OCI-M1 (cell line): ENCODE measurements at regions not wholly inside any gene's neighbourhood (a gene's known extent, or its start where the extent isn't known, plus 50 kb on each side); places are given as distances from the start of the nearest gene placed in this dataset.
"Not testable (repeated sequence)": the region's sequence is repeated elsewhere in the genome, so short reads cannot be mapped to it uniquely, and the experiment has no call there.

Source experiments
- DNase-seq: peaks from one replicate; lab custom pipeline; 2025; lab: John Stamatoyannopoulos, UW

GRCh38 chr17:71849783-71850768, 270.7 kb upstream of the SOX9 start:
- DNase-seq: no peak

DNA sequence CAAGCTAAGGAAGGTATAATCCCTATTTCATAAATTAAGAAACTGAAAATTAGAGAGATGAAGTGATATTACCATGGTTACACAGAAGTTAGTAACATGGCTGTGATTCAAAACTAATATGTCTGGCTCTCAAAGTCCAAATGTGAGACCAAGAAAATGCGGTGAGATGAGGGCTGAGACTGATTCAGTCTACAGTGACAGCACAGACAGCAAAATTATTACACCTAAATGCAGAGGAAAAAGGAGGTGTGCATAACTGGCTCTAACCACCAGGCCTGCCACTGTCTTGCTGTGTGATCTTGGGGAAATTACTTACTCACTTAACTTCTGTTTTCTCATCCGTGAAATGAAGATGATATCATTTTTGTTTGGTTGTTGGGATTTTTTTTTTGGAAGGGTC, 270.0 kb upstream of the SOX9 start:
- DNase-seq: no peak

GRCh38 chr17:71855010-71855409, 265.8 kb upstream of the SOX9 start:
- no peak for DNase-seq

GRCh38 chr17:71864755-71865154, 256.1 kb upstream of the SOX9 start:
- DNase-seq: no peak

DNA sequence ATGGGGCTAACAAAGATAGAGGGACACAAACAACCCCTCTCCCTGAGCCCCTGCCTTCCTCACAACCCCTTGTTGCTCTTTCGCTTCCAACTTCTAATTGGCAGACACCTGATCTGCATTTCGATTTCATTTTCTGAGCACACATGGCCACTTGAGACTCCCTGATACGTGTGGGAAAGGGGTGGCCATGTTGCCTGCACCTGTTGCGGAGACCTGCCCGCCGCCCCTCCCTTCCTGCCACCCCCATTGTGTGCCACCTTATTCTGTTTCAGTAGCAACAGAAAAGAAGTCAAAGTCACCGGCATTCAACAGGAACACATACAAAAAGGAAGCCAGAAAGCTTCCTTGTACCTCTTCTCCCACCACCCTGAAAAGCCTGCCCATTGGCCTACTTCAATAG, 254.7 kb upstream of the SOX9 start:
- no peak for DNase-seq

GRCh38 chr17:71869293-71869692, 251.5 kb upstream of the SOX9 start:
- DNase-seq: no peak

GRCh38 chr17:71869841-71870545, 250.8 kb upstream of the SOX9 start:
- no peak for DNase-seq

GRCh38 chr17:71870546-71870862, 250.3 kb upstream of the SOX9 start:
- no peak for DNase-seq

GRCh38 chr17:71872843-71873485, 247.9 kb upstream of the SOX9 start:
- DNase-seq: no peak

DNA sequence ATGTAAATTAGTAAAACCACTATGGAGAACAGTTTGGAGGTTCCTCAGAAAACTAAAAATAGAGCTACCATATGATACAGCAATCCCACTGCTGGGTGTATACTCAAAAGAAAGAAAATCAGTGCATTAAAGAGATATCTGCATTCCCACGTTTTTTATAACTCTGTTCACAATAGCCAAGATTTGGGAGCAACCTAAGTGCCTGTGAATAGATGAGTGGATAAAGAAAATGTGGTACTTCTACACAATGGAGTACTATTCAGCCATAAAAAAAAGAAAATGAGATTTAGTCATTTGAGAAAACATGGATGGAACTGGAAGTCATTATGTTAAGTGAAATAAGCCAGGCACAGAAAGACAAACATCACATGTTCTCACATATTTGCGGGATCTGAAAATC, 246.0 kb upstream of the SOX9 start:
- DNase-seq: not testable (repeated sequence)

DNA sequence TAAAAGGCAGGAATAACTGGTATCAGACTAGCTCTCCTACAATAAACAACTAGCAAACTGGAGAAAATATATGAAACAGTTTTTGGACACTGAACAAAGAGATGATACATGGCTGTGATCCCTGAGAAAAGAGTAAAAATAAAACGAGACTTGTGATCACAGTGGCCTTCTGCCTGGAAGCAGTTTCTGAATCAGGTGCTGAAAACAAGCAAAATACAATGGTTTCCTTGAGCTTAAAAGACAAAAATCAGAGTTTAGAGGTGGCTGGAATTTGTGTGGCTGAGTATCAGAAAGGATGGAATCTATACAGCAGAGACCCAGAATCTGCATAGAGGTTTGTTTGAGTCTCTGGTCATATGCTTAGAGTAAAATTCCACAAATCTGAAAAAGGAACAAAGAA, 242.5 kb upstream of the SOX9 start:
- no peak for DNase-seq

- no peak for DNase-seq
Observed at GRCh38 chr17:71878998-71879397, 241.8 kb upstream of the SOX9 start.

DNA sequence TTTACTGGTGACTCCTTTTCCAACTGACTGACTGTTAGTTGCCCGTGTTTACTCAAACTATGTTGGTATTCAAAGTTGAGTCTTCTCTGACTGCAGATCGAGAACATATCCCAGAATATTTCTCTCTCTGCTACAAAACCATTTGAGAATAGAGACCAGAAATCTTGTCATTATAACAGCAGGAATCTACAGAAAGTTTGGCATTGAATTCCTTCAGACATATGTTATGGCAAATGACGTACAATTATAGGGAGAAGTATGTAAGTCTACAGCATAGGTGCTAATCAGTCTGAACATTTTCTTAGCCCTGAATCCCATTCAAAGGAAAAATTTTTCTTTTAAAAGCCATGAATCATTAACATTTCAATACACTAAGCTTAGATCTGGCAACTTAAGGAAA, 239.8 kb upstream of the SOX9 start:
- DNase-seq: no peak

GRCh38 chr17:71881581-71881980, 239.2 kb upstream of the SOX9 start:
- no peak for DNase-seq

DNA sequence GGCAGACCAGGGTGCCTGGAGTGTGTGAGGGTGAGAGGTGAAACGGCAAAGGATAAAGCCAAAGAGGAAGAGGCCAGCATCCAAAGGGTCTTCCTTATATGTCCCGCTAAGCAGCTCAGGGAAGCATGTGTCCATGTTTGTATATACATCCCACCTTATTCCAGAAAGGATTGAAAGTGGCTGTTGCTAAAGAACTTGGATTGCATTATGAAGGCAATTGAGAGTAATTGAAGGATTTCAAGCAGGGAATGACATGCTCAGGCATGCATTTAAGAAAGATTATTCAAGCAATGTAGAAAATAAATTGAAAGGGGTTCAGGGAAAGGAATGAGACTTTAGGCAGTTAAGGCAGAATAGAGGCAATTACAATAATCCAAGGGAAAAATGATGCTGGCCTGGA, 237.6 kb upstream of the SOX9 start:
- no peak for DNase-seq

GRCh38 chr17:71883845-71884244, 237.0 kb upstream of the SOX9 start:
- no peak for DNase-seq

DNA sequence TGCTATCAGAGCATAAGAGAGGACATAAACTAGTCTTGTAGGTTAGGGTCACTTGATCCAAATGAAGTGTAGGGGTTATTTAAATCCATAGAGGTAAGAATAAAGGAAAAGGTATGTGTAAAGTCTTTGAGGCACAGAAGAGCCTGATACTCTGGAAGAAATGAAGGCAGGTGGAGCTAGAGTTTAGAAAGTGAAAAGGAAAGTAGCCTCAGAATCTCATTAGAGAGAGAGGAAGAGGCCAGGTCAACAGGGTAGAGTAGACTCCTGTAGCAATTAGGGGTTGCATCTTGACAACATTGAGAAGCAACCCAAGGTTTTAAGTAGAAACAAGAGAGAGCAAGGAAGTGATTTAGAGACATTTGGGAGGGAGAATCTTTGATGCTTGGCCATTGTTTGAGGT, 235.2 kb upstream of the SOX9 start:
- DNase-seq: no peak

GRCh38 chr17:71899317-71899716, 221.5 kb upstream of the SOX9 start:
- DNase-seq: no peak

- no peak for DNase-seq
Observed at GRCh38 chr17:71900621-71901229, 220.1 kb upstream of the SOX9 start.

DNA sequence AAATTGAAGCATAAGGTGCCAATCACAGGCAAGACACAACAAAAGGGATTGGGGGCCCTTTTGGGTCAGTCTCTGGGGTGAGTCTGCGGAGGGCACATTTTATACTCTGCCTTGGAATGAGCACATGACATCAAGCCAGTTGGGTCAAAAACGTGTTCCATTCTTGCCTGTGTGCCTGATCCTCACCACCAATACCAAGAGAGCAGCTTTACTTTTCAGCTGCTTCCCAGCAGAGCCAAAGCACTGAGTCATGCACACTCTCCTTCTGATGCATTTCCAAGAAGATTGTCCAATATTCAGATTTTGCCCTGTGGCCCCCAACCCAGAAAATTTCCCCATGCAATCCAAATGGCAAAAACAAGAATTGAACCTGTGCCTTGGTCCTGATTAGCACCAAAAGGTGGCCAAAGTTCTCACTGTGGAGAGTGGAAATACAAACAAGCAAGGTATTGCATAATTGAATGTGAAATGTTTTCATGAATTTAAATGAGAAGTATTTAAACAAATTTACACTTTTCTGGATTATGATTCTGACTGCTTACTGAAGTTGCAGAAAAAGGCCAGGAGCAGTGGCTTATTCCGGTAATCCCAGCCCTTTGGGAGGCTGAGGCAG, 217.8 kb upstream of the SOX9 start:
- no peak for DNase-seq

DNA sequence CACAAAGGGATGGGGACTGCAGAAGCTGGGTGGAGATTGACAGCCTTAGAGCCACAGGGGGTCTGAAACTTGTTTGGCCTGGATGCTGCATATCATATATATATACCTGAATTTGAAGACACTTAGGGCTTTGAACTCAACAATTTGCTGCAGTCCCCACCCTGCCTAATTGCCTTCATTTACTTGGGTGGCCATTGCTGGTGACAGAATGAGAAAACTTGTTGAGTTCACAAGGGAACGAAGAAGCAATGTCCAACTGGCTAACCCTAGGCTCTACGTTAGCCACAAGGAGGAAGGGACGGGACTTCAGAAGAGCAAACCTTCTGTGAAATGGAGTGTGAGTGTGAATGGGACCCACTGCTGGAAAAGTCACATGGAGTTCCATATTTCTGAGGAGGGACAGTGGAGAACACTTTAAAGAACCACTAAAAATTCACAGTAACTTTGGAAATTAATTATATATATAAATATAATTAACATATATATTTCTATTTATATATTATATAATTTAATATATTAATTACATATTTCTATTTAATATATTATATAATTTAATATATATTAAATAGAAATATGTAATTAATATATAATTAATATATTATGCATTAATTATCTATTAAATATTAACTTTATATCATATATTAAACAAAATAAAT, 215.3 kb upstream of the SOX9 start:
- no peak for DNase-seq

- no peak for DNase-seq
Observed at GRCh38 chr17:71909155-71909554, 211.7 kb upstream of the SOX9 start.
